Motor neuron (in vitro differentiated cells): ENCODE measurements at regions not wholly inside any gene's neighbourhood (a gene's known extent, or its start where the extent isn't known, plus 50 kb on each side); places are given as distances from the start of the nearest gene placed in this dataset.

ENCODE experiments used
- ATAC-seq, 8 experiments: fragments of 200-7000 bp; cut with Tn5 transposase; replicated peaks in 6 of 8; 2 replicates each; pipeline ENCODE4 v1.8.0; 2021; ENCODE audit warnings: mild to moderate bottlenecking in 8 of 8, moderate library complexity in 8 of 8
- H3K27ac ChIP-seq, 2 donors: fragments of 250-450 bp; sonication (Bioruptor Pico); 2 replicates each; pipeline ENCODE4 v1.9.0; 2021; ENCODE audit warnings: antibody characterized with exemption in 2 of 2, mild to moderate bottlenecking in 2 of 2, moderate library complexity in 1 of 2
- H3K4me1 ChIP-seq, 2 donors: fragments of 250-450 bp; sonication (Bioruptor Pico); replicated peaks in 1 of 2; 2 replicates each; pipeline ENCODE4 v1.6.1; 2021; ENCODE audit warnings: antibody characterized with exemption in 2 of 2, mild to moderate bottlenecking in 2 of 2, moderate library complexity in 1 of 2
- H3K4me3 ChIP-seq, 5 donors: fragments of 250-450 bp; sonication (Bioruptor Pico); 2 replicates each; pipeline ENCODE4 v1.9.0; 2021; ENCODE audit warnings: antibody characterized with exemption in 5 of 5, mild to moderate bottlenecking in 5 of 5, moderate library complexity in 4 of 5
- WGBS, 10 experiments: fragments of 450-650 bp; shearing (Covaris generic); methylation state at CpG; one replicate each; pipeline ENCODE4 v1.0.0; 2022; 5-methylcytosine and 5-hydroxymethylcytosine counted together
- in situ Hi-C, 9 experiments: fragments of 400-800 bp; cut with MboI; loops; one replicate each; pipeline ENCODE4 v1.15.0; 2021; ENCODE audit warnings: low sequenced_read_pairs in 9 of 9, low pct_unique_long_range_greater_than_20kb in 2 of 9; ENCODE audit not compliant: unreplicated experiment in 9 of 9

DNA sequence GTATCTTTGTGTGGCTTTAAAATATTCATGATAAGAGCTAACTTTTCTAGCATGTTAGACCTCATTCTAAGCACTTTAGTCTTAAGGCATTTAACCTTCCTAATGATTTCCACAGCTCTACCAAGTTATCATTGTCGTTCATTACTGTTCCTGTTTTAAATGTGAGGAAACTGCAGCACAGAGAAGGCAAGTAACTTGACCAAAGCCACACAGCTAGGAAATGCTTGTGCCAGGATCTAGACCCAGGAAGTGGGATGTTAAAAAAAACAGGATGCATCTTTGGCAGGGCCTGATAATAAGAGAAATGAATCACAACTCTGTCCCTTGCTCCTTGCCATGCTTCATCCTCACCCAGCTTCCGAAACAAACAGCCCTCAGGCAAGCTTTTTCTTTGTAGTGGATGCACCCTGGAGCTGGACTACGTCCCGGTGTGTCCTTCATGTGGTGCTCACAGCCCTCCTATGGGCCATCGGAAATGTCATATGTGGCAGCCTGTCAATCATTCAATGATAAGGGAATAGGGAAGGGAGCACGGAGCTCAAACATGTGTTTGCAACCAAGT, 196.9 kb upstream of the RREB1 start:
- WGBS, 10 experiments, result 71 to 100% (median 85%) methylated on average over 1 to 4 of the region's 6 CpGs; no CpG with 5 or more reads in 2 of the 10 experiments
- in situ Hi-C loops, result loop anchor here in 1 of 9 experiments (25.0 kb wide), 1 partner anchor 326 kb away; no protein-coding TSS in a partner anchor
- Histone ChIP-seq H3K27ac (no peak overlapping the region), H3K4me1 (peaks cover 10 to 11% of the 10 kb centered on the region in 2 donors), H3K4me3 (no peak overlapping the region)
- ATAC-seq, result no peak

GRCh38 chr6:6911391-6911790, 196.4 kb upstream of the RREB1 start:
- peaks cover 10 to 11% of the 10 kb centered on the region in 2 donors for H3K4me1 ChIP-seq
- in situ Hi-C loops, result loop anchor here in 1 of 9 experiments (25.0 kb wide), 1 partner anchor 326 kb away; no protein-coding TSS in a partner anchor
- WGBS, 10 experiments, result 80 to 100% (median 95%) methylated on average over 1 to 3 of the region's 5 CpGs; no CpG with 5 or more reads in 3 of the 10 experiments
- H3K27ac ChIP-seq, result no peak overlapping the region
- H3K4me3 ChIP-seq, result no peak overlapping the region
- no peak for ATAC-seq

GRCh38 chr6:6912817-6913744, 194.7 kb upstream of the RREB1 start:
- in situ Hi-C loops, result loop anchor here in 1 of 9 experiments (25.0 kb wide), 1 partner anchor 324 kb away; no protein-coding TSS in a partner anchor
- WGBS, 10 experiments, result 33 to 100% (median 68%) methylated on average over 1 to 11 of the region's 11 CpGs
- no peak overlapping the region for H3K27ac ChIP-seq
- H3K4me1 ChIP-seq, result peaks cover 10 to 11% of the 10 kb centered on the region in 2 donors
- peak in 6 of 8 experiments; percentile 61 to 82 (median 74) for ATAC-seq
- H3K4me3 ChIP-seq, result no peak overlapping the region

DNA sequence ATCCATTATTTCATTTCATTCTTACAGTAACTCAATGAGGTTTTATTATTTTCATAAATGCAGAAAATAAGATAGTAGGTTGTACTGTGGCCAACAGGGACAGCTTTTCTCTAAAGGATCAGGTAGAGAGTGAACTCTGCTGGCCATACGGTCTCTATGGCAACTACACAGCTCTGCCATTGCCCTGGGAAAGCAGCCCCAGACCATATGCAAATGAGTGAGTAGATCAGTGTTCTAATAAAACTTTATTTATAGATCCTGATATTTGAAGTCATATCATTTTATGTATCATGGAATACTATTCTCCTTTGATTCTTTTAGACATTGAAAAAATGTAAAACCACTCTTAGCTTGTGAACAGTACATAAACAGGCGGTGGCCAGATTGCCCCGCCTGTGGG, 192.5 kb upstream of the RREB1 start:
- Histone ChIP-seq H3K4me1 (peaks cover 10 to 11% of the 10 kb centered on the region in 2 donors), H3K27ac (no peak overlapping the region), H3K4me3 (no peak overlapping the region)
- 60 to 100% (median 88%) methylated on average over 1 to 3 of the region's 3 CpGs; no CpG with 5 or more reads in 2 of the 10 experiments for WGBS, 10 experiments
- in situ Hi-C loops, result loop anchor here in 1 of 9 experiments (25.0 kb wide), 1 partner anchor 322 kb away; no protein-coding TSS in a partner anchor
- ATAC-seq, result peak in 3 of 8 experiments; percentile 46 to 60 (median 56)

DNA sequence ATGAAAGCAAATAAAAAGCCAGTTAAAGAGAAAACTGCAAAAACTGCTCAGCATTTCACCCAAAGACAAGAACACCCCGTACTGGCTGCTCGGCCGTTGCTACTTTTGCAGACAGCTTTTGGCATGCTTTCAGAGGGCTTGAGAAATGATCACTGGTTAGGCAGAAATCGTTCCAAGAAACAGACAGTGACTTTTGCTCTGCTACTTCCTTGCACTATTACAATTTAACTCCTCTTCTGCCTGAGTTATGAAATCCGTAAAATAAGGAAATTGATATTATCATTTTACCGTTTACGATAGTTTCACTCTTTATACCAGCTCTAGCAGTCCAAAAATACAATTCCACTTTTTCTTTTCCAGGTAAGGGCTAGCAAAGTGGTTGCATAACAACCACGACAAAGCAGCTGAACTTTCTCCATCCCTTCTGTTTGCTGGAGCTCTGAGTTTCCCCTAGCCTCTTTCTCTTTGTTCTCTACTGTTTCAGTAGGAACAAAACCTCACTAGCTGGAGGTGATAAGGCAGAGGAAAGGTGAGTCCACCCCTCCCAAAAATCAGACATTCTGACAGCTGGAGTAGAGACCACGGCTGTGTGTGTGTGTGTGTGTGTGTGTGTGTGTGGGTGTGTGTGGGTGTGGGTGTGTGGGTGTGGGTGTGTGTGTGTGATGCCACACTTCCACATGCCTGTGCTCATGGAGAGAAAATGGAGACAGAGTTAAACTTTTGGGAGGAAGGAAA, 191.8 kb upstream of the RREB1 start:
- H3K4me1 ChIP-seq, result peaks cover 10 to 11% of the 10 kb centered on the region in 2 donors
- H3K4me3 ChIP-seq, result no peak overlapping the region
- ATAC-seq, result peak in 1 of 8 experiments; percentile 34
- in situ Hi-C loops, result loop anchor here in 1 of 9 experiments (25.0 kb wide), 1 partner anchor 321 kb away; no protein-coding TSS in a partner anchor
- H3K27ac ChIP-seq, result no peak overlapping the region
- WGBS, 10 experiments, result 4 to 93% (median 72%) methylated on average over 3 to 8 of the region's 9 CpGs

GRCh38 chr6:6916598-6916997, 191.2 kb upstream of the RREB1 start:
- peak in 3 of 8 experiments; percentile 30 to 37 (median 33) for ATAC-seq
- 0 to 100% (median 91%) methylated on average over 1 to 4 of the region's 6 CpGs; no CpG with 5 or more reads in 4 of the 10 experiments for WGBS, 10 experiments
- Histone ChIP-seq H3K4me1 (peaks cover 10 to 11% of the 10 kb centered on the region in 2 donors), H3K27ac (no peak overlapping the region), H3K4me3 (no peak overlapping the region)
- in situ Hi-C loops, result loop anchor here in 1 of 9 experiments (25.0 kb wide), 1 partner anchor 321 kb away; no protein-coding TSS in a partner anchor

- Histone ChIP-seq H3K4me3 (no peak overlapping the region), H3K27ac (no peak overlapping the region), H3K4me1 (no peaks in the 10 kb centered on the region)
- peak in 4 of 8 experiments; percentile 29 to 80 (median 60) for ATAC-seq
- in situ Hi-C loops, result loop anchor here in 1 of 9 experiments (25.0 kb wide), 1 partner anchor 319 kb away; no protein-coding TSS in a partner anchor
- WGBS, 10 experiments, result 26 to 93% (median 59%) methylated on average over 2 to 10 of the region's 12 CpGs; no CpG with 5 or more reads in 2 of the 10 experiments
These were observed 189.4 kb upstream of the RREB1 start for GRCh38 chr6:6918216-6918983.

- in situ Hi-C loops, result loop anchor here in 1 of 9 experiments (25.0 kb wide), 1 partner anchor 318 kb away; no protein-coding TSS in a partner anchor
- 75 to 100% (median 98%) methylated on average over 1 to 2 of the region's 2 CpGs for WGBS, 10 experiments
- ATAC-seq, result no peak
- Histone ChIP-seq H3K4me1 (no peaks in the 10 kb centered on the region), H3K4me3 (no peak overlapping the region), H3K27ac (no peak overlapping the region)
These were observed 188.6 kb upstream of the RREB1 start for GRCh38 chr6:6919173-6919572.

DNA sequence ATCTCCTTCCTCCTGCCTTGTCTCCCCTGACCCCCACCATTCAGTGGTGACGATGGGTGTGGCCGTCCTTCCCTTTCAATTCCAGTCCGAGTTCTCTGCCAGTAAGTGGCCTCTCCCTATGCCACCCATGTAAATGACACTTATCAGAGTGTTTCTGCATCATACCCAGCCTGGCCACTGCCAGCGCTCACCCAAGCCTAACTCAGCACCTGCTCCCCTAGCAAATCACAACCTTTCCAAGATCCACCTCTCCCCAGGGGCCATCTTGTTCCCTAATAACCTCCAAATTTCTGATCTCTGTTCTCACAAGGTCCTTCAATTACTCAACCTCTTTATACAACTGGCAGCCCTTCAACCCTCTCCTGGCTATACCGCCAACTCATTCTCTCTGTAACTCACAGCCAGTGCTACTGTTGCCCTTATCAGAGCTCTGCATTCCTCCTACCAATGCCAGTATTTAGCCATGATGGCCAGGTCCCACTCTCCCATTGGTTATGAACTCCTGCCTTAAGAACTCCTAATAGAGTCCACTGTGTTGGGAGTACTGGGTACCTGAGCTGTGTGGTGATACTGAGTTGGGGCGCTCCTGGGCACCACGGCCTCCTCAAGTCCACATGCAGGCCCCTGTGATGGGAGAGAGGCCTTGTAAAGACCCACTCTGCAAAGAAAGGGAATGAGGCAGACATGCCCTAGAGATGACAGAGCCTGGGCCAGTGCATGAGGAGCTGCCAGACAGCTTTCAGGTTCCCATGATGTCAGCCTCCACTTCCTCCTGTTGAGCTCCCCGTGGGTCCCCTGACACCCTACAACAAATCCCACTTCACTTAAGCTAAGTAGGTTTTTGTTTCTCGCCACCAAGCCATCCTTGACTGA, 187.4 kb upstream of the RREB1 start:
- Histone ChIP-seq H3K4me1 (no peaks in the 10 kb centered on the region), H3K27ac (no peak overlapping the region), H3K4me3 (no peak overlapping the region)
- WGBS, 10 experiments, result 20 to 100% (median 77%) methylated on average over 1 to 8 of the region's 9 CpGs
- in situ Hi-C loops, result loop anchor here in 1 of 9 experiments (25.0 kb wide), 1 partner anchor 317 kb away; no protein-coding TSS in a partner anchor
- ATAC-seq, result no peak

DNA sequence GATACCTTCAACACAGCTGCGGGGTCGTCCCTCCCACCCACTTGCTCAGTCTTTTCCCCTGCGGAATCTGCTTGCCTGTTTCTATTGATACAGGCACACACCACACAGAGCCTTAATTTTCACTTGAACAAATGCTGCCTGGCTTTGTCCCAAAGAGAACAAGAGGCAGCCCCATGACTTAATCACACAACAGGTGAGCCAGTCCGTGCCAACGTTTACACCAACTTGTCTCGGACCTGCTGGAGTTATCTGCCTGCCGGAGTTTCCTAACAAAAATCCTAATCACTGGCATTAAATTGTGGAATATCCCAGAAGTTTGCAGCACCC, 186.8 kb upstream of the RREB1 start:
- ATAC-seq, result no peak
- 67 to 100% (median 91%) methylated on average over 1 to 4 of the region's 7 CpGs; no CpG with 5 or more reads in 2 of the 10 experiments for WGBS, 10 experiments

GRCh38 chr6:6922166-6922565, 185.6 kb upstream of the RREB1 start:
- in situ Hi-C loops, result loop anchor here in 1 of 9 experiments (25.0 kb wide), 1 partner anchor 315 kb away; no protein-coding TSS in a partner anchor
- no peak overlapping the region for H3K4me3 ChIP-seq
- H3K4me1 ChIP-seq, result no peaks in the 10 kb centered on the region
- H3K27ac ChIP-seq, result no peak overlapping the region
- ATAC-seq, result no peak
- WGBS, 10 experiments, result 60% methylated on average over 1 of the region's 1 CpG; no CpG with 5 or more reads in 9 of the 10 experiments

More for the DNA sequence above, 186.8 kb upstream of the RREB1 start:
- in situ Hi-C loops, result loop anchor here in 1 of 9 experiments (25.0 kb wide), 1 partner anchor 316 kb away; no protein-coding TSS in a partner anchor
- Histone ChIP-seq H3K4me3 (no peak overlapping the region), H3K4me1 (no peaks in the 10 kb centered on the region), H3K27ac (no peak overlapping the region)
